Islet of Langerhans (tissue), 1 donor: ENCODE measurements at regions not wholly inside any gene's neighbourhood (a gene's known extent, or its start where the extent isn't known, plus 50 kb on each side); places are given as distances from the start of the nearest gene placed in this dataset.

Experiments
- FAIRE-seq: peaks from one replicate; lab custom pipeline; 2011; peaks lifted over from hg19 to GRCh38; lab: Jason Lieb, UNC

DNA sequence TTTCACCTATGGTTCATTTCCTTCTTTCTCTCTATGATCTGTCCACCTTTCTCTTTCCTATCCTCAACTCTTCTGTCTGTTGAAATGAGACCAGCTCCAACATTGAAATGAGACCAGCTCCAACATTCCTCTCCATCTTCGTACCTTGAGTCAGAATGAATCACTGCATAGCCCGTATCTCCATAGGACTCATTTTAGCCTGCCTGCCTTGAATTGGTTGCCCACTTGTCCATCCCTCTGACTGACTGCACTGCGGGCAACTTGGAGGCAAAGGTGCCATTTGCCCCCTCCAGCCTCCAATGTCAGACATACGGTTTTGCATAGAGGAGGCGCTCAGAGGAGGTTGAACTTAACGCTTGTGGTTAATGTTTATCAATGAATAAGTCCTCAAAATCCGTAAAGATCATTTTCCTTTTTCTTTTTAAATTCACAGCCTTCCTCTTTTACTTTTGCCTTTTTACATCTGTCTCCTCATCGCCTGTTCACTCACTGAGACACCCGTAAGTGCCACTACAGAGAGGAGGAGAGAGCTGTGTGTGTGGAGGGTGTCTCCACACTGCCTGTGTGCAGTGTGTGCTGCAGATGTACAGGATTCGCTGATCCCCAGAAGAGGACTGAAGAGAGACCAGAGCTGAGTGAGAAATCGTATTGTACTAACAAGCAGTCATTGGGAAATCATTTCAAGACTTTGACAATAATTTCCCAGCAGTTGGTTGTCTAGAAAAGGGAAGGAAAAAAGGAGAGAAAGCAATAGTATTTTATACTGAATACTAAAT is 579.6 kb upstream of the MAP3K7 start:
- FAIRE-seq, result no peak

DNA sequence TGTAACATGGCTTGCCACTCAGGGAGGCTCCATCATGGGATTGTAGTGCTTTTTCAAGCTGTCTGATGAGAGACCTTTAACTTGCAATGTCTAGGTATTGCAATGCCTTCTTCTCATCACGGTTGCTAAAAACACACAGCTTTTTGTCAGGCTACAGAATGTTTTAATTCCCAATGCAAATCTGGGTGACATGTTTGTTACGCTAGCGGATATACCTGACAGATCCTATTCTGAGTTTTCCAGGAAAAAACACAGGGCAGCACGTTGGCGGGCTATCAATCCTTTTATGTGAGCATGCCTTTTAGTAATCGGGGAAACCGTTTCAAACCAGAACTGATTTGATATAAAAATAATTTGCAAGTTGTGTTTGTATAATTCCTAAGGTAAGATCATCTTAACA is 577.2 kb upstream of the MAP3K7 start:
- FAIRE-seq, result no peak

- FAIRE-seq, result no peak
These were observed 574.4 kb upstream of the MAP3K7 start for GRCh38 chr6:91161246-91161645.

DNA sequence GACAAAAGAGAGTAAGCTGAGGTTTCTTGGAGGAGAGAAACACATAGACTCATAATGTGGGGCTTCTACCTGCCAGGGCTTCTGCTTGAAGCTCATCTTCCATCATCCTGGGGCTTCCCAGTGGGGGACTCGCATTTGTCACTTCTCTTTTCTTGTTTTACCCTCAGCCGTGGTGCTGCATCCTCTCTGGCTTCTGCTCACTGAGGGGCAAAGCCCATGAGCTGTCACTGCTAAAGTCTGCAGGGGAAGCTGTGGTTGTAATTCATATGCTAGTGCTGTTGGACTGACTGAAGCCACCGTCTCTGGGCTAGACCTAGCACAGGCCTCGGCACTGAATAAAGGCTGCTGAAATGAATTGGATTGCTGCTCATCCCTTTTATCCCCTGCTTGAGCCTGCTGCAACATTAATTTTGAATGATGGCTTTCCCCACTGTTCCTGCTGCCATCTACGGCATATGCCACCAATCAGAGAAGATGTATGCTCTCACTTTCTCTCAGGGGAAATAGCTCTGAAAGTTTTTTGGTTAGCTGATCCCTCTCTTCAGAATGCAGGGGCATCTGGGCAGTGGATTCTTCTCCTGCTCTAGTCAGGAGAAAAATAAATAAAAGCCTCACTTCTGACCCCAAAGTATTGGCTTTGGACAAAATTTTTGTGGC is 568.4 kb upstream of the MAP3K7 start:
- no peak for FAIRE-seq

DNA sequence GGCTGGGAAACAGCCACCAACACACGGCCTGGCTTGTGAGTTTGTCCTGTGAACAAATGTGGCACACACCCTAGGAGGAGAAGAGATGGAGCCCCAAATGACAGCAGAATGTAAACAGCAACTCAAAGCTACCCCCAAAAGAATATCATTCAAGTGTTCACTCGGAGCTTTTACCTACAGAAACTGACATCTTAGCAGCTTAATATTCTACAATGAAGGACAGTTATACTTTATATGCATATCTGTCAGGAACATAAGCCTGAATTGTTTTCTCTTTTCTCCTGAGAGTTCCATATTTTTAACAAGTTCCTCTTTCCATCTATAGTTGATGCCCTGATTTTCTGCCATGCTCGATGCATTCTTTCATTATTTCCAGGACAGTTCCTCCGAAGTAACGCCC is 566.0 kb upstream of the MAP3K7 start:
- FAIRE-seq, result no peak

DNA sequence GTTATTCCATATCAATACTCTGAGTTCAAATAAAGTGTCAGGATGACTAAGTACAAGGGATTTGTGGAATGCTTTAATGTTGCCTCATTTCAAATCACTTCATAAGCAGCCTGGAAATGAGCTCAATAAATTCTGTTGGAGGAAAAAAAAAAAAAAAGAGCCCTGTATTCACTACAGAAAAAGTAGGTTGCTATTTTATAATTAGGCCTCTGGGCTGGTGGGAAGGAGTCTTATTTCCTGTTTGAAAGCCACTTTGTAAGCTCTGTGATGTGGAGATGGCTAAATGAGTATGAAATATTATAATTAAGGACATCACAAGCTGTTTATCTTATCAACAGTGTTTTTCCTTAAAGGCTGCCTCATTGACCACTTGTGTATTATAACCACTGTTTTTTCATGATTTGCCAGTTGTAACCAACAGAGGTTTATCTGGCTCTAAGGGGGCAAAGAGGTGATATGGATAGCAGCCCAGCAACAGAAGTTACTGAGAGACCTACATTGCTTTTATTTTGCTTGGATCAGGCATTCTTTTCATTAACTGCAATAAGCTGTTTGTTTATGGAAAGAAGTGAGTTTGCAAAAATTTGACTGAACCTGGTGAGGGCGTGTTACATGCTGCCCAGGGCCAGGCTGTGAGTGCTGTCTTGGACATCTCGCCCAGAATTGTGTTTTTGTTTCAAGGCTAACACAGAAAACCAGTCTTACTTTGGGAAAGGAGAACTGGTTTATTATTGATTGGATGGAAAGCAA is 563.3 kb upstream of the MAP3K7 start:
- no peak for FAIRE-seq

DNA sequence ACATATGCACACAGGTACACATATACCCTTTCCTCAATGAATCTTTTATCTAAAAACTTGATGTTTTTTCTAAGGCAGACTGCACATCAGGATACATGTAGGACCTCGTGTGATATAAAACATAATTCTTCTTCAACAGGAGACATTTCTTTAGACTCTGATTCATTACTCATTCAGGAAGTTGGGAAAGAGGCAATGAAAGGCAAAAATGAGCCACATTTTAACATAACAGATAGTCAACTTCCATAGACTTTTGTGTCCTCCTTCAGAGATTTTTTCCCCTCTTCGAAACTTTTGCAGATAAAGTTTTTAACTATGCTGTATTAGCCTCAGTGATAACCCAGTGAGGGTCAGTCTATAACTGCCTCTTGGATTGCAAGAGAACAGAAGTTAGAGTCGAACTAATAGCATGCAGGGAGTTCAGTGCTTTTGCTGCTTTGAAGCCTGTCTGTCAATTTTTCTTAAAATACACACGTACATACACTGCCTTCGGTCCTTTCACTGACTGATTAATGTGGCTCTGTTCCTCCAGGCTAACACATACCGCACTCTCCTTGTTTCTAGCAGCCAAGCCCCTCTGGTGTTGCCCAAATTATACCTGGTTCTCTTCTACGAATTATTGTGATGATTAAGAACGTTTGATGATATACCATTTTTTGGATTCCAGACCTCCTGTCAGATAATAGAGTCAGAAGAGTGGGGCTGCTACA is 562.5 kb upstream of the MAP3K7 start:
- no peak for FAIRE-seq

GRCh38 chr6:91144126-91144525 is 557.3 kb upstream of the MAP3K7 start:
- FAIRE-seq, result no peak

DNA sequence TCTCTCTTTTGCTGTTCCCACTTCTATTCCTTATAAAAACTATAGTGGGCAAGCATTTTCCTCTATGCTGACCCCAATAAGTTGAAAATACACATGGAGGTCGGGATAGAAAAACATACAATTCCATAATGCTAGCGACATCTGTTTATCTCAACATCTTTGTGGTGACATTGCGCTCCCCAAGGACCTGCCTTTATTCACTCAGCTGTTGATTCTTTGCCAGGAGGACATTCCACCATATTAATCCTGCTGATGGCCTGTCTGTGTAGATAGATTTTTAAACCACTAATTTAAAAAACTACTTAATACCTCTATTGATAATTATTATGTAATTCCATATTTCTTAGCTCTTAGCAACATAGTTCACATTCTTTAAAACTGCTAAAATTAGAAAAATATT is 555.3 kb upstream of the MAP3K7 start:
- FAIRE-seq, result no peak

- FAIRE-seq, result no peak
These were observed 554.5 kb upstream of the MAP3K7 start for GRCh38 chr6:91141346-91141745.

- FAIRE-seq, result no peak
These were observed 553.6 kb upstream of the MAP3K7 start for GRCh38 chr6:91140449-91140848.

DNA sequence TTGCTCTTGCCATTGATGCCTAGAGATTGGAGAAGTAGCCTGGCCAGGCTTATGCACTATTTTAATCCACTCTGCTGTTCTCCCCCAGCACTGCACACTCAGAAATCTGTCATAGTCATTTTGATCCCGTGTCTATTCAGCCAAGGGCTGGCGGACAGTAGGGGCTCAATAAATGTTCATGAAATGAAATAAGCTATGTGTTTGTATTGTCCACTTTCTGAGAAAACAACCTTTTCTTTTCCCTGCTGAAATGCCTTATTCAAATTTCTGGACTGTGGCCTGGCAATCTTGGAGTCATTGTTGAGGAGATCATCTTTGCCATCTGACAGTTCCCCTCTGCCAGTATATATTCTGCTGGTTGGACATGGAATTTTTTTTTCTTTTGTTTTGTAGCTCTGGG is 550.4 kb upstream of the MAP3K7 start:
- FAIRE-seq, result no peak

DNA sequence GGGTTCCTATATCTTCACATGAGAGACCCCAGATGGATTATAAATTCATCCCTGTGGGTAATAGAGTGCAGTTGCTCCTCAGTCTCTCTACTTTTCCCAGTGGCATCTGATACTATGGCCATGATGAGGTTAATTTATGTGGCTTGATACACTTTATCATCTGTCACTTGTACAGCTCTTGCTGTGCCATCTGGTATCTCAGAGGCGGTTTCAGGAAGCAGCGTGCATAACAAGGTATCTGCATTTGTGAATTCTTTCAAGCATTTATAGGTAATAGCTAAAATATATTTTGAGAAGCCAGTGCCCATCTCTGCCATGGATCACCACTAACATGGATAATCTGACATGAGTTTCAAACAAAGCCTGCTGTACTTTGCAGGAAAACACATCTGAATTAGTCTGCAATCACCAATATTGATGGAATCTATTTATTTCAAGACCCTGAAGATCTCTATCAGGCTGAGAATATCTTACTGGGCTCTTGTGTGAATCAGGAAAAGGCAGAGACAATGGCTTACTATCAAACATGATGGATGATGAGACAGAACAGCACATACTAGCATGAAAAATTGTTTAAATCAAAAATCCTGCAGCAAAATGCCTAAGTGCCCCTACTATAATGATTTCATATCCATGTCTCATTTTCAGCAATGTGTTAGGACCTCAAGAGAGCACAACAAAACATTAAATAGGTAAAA is 548.7 kb upstream of the MAP3K7 start:
- no peak for FAIRE-seq

DNA sequence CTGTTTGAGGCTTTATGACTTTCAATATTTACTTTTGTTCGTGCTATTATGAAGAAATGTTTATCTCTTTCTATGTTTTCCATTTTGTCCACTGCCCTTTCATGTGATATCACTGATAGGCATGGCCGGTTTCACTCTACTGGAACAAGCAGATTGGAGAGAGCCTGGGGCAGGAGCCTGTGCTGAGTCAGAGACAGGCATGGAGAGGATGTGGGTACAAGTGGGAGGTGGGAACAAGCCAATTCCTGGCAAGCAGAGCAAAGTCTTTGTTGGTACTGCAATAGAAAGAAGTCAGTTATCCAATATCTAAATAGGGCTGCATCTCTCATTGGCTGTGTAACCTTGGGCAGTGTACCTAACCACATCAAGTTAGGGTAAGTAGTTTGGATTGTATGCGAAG is 545.6 kb upstream of the MAP3K7 start:
- FAIRE-seq, result no peak

GRCh38 chr6:91130126-91130525 is 543.3 kb upstream of the MAP3K7 start:
- FAIRE-seq, result no peak

GRCh38 chr6:91127752-91128151 is 540.9 kb upstream of the MAP3K7 start:
- FAIRE-seq, result no peak

DNA sequence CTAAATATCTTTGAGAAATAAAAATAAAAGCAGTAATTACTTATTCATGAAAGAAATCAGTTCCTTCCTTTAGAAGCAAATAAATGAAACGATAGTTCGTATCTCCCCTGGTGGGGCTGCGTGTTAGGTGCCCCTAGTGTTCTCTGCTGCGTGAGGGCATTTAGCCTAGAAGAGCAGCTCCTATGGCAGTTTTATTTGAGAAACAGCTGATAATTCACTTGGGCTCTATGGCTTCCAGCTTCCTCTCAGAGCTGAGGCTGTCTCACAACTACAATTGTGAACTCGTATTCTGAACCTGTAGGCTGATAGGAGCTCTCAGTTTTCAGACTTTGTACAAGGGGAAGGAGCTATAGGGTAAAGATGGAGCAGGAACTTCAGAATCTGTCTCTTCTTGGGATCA is 540.0 kb upstream of the MAP3K7 start:
- no peak for FAIRE-seq

- no peak for FAIRE-seq
These were observed 530.7 kb upstream of the MAP3K7 start for GRCh38 chr6:91117550-91117949.

DNA sequence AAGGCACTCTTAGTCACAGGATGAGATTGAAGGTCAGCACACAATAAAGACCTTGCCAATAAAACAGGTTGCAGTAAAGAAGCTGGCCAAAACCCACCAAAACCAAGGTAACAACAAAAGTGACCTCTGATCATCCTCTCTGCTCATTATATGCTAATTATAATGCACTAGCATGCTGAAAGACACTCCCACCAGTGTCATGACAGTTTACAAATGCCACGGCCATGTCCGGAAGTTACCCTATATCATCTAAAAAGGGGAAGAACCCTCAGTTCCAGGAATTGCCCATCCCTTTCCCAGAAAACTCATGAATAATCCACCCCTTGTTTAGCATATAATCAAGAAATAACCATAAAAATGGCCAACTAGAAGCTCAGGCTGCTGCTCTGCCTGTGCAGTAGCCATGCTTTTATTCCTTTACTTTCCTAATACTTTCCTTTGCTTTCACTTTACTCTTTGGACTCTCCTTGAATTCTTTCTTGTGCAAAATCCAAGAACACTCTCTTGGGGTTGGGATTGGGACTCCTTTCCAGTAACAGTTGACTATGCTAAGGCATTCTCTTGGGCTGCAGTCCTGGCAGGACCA is 527.3 kb upstream of the MAP3K7 start:
- FAIRE-seq, result no peak

- no peak for FAIRE-seq
These were observed 519.2 kb upstream of the MAP3K7 start for GRCh38 chr6:91106083-91106482.

- FAIRE-seq, result no peak
These were observed 518.7 kb upstream of the MAP3K7 start for GRCh38 chr6:91105532-91105931.

- FAIRE-seq, result no peak
These were observed 512.6 kb upstream of the MAP3K7 start for GRCh38 chr6:91099479-91099878.
